H1 (cell line): ENCODE measurements at regions not wholly inside any gene's neighbourhood (a gene's known extent, or its start where the extent isn't known, plus 50 kb on each side); places are given as distances from the start of the nearest gene placed in this dataset.

Source experiments
- CHD2 ChIP-seq: IDR thresholded peaks from 2 replicates; pipeline ENCODE4 v1.6.1; 2012; ENCODE audit warnings: low read length, improper control_type of control experiment
- HDAC6 ChIP-seq: IDR thresholded peaks from one replicate; pipeline ENCODE4 v1.7.1; 2012; ENCODE audit warnings: low read depth, mild to moderate bottlenecking, inconsistent platforms, low read length, moderate library complexity
- POLR2A ChIP-seq, 2 experiments: IDR thresholded peaks; 1 replicate in 1 of 2; 2 replicates in 1 of 2; pipeline ENCODE4 v1.6.1; 2011; ENCODE audit warnings: low read depth in 2 of 2, low read length in 2 of 2, mild to moderate bottlenecking in 2 of 2; ENCODE audit errors: control extremely low read depth in 1 of 2
- TBP ChIP-seq: IDR thresholded peaks from 2 replicates; pipeline ENCODE4 v1.6.1; 2011; ENCODE audit warnings: low read depth, low read length, improper control_type of control experiment
- TF ChIP-seq, protein P1 (sequence below): fragments of 300-600 bp; sonication (generic); IDR thresholded peaks from 2 replicates; pipeline ENCODE4 v1.7.1; 2012; ENCODE audit warnings: low read length, moderate library complexity, mild to moderate bottlenecking, inconsistent platforms; ENCODE audit not compliant: insufficient replicate concordance
- TF ChIP-seq, protein P2 (sequence below): IDR thresholded peaks from 2 replicates; pipeline ENCODE4 v1.6.1; 2011; ENCODE audit warnings: low read length, improper control_type of control experiment

DNA sequence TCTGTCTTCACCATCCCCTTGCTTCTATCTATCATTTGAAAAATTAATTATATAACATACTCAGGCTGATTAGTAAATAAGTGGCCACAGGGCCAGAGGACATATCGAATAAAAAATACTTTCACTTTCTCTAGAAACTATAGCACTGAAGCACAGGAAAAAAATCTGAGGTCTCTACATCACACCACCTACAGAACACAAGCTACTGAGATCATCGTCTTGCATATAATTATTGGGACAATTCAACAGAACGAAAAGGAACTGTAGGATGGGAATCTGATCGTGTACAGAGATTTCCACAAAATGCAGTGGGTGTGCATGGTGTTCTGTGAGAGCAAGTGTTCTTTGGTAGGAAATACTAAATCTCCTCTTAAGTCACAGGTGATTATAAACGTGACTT is 289.6 kb upstream of the ERCC4 start (continued):
- TF ChIP-seq, protein P1, sequence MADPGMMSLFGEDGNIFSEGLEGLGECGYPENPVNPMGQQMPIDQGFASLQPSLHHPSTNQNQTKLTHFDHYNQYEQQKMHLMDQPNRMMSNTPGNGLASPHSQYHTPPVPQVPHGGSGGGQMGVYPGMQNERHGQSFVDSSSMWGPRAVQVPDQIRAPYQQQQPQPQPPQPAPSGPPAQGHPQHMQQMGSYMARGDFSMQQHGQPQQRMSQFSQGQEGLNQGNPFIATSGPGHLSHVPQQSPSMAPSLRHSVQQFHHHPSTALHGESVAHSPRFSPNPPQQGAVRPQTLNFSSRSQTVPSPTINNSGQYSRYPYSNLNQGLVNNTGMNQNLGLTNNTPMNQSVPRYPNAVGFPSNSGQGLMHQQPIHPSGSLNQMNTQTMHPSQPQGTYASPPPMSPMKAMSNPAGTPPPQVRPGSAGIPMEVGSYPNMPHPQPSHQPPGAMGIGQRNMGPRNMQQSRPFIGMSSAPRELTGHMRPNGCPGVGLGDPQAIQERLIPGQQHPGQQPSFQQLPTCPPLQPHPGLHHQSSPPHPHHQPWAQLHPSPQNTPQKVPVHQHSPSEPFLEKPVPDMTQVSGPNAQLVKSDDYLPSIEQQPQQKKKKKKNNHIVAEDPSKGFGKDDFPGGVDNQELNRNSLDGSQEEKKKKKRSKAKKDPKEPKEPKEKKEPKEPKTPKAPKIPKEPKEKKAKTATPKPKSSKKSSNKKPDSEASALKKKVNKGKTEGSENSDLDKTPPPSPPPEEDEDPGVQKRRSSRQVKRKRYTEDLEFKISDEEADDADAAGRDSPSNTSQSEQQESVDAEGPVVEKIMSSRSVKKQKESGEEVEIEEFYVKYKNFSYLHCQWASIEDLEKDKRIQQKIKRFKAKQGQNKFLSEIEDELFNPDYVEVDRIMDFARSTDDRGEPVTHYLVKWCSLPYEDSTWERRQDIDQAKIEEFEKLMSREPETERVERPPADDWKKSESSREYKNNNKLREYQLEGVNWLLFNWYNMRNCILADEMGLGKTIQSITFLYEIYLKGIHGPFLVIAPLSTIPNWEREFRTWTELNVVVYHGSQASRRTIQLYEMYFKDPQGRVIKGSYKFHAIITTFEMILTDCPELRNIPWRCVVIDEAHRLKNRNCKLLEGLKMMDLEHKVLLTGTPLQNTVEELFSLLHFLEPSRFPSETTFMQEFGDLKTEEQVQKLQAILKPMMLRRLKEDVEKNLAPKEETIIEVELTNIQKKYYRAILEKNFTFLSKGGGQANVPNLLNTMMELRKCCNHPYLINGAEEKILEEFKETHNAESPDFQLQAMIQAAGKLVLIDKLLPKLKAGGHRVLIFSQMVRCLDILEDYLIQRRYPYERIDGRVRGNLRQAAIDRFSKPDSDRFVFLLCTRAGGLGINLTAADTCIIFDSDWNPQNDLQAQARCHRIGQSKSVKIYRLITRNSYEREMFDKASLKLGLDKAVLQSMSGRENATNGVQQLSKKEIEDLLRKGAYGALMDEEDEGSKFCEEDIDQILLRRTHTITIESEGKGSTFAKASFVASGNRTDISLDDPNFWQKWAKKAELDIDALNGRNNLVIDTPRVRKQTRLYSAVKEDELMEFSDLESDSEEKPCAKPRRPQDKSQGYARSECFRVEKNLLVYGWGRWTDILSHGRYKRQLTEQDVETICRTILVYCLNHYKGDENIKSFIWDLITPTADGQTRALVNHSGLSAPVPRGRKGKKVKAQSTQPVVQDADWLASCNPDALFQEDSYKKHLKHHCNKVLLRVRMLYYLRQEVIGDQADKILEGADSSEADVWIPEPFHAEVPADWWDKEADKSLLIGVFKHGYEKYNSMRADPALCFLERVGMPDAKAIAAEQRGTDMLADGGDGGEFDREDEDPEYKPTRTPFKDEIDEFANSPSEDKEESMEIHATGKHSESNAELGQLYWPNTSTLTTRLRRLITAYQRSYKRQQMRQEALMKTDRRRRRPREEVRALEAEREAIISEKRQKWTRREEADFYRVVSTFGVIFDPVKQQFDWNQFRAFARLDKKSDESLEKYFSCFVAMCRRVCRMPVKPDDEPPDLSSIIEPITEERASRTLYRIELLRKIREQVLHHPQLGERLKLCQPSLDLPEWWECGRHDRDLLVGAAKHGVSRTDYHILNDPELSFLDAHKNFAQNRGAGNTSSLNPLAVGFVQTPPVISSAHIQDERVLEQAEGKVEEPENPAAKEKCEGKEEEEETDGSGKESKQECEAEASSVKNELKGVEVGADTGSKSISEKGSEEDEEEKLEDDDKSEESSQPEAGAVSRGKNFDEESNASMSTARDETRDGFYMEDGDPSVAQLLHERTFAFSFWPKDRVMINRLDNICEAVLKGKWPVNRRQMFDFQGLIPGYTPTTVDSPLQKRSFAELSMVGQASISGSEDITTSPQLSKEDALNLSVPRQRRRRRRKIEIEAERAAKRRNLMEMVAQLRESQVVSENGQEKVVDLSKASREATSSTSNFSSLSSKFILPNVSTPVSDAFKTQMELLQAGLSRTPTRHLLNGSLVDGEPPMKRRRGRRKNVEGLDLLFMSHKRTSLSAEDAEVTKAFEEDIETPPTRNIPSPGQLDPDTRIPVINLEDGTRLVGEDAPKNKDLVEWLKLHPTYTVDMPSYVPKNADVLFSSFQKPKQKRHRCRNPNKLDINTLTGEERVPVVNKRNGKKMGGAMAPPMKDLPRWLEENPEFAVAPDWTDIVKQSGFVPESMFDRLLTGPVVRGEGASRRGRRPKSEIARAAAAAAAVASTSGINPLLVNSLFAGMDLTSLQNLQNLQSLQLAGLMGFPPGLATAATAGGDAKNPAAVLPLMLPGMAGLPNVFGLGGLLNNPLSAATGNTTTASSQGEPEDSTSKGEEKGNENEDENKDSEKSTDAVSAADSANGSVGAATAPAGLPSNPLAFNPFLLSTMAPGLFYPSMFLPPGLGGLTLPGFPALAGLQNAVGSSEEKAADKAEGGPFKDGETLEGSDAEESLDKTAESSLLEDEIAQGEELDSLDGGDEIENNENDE = no peak
- TF ChIP-seq HDAC6 (no peak), TBP (no peak), POLR2A (IDR thresholded peaks at IDR 0.05; ENCODE audit: control extremely low read depth in 1 of 2, low read depth in 2 of 2, low read length in 2 of 2) (no peak), CHD2 (no peak)
- TF ChIP-seq, protein P2, sequence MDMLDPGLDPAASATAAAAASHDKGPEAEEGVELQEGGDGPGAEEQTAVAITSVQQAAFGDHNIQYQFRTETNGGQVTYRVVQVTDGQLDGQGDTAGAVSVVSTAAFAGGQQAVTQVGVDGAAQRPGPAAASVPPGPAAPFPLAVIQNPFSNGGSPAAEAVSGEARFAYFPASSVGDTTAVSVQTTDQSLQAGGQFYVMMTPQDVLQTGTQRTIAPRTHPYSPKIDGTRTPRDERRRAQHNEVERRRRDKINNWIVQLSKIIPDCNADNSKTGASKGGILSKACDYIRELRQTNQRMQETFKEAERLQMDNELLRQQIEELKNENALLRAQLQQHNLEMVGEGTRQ = no peak
- TF ChIP-seq, all 59 proteins: peak for 0
